ENCODE measurements at regions not wholly inside any gene's neighbourhood (a gene's known extent, or its start where the extent isn't known, plus 50 kb on each side); places are given as distances from the start of the nearest gene placed in this dataset.
"Not testable (repeated sequence)": the region's sequence is repeated elsewhere in the genome, so short reads cannot be mapped to it uniquely, and the experiment has no call there.

GRCh38 chr4:128428397-128428796 is 140.8 kb upstream of the PGRMC2 start:
- H3K9me3 Mint-ChIP-seq (ENCODE audit: low read depth) = peaks cover 15% of the 10 kb centered on the region
- no peak for DNase-seq (ENCODE audit: low spot score)
- TF ChIP-seq, protein P1, sequence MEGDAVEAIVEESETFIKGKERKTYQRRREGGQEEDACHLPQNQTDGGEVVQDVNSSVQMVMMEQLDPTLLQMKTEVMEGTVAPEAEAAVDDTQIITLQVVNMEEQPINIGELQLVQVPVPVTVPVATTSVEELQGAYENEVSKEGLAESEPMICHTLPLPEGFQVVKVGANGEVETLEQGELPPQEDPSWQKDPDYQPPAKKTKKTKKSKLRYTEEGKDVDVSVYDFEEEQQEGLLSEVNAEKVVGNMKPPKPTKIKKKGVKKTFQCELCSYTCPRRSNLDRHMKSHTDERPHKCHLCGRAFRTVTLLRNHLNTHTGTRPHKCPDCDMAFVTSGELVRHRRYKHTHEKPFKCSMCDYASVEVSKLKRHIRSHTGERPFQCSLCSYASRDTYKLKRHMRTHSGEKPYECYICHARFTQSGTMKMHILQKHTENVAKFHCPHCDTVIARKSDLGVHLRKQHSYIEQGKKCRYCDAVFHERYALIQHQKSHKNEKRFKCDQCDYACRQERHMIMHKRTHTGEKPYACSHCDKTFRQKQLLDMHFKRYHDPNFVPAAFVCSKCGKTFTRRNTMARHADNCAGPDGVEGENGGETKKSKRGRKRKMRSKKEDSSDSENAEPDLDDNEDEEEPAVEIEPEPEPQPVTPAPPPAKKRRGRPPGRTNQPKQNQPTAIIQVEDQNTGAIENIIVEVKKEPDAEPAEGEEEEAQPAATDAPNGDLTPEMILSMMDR (IDR thresholded peaks at IDR 0.05) = no peak
- peaks cover 32% of the 10 kb centered on the region for H3K4me1 Mint-ChIP-seq (ENCODE audit: low read depth)
- peaks cover 4% of the 10 kb centered on the region for H3K36me3 Mint-ChIP-seq (ENCODE audit: low read depth)
- H3K4me3 Mint-ChIP-seq (ENCODE audit: unreplicated experiment) = peak overlapping the region; percentile 38
- H3K27ac Mint-ChIP-seq (ENCODE audit: unreplicated experiment) = peak overlapping the region; percentile 71
- no peaks in the 10 kb centered on the region for H3K27me3 Mint-ChIP-seq (ENCODE audit: low read depth)

DNA sequence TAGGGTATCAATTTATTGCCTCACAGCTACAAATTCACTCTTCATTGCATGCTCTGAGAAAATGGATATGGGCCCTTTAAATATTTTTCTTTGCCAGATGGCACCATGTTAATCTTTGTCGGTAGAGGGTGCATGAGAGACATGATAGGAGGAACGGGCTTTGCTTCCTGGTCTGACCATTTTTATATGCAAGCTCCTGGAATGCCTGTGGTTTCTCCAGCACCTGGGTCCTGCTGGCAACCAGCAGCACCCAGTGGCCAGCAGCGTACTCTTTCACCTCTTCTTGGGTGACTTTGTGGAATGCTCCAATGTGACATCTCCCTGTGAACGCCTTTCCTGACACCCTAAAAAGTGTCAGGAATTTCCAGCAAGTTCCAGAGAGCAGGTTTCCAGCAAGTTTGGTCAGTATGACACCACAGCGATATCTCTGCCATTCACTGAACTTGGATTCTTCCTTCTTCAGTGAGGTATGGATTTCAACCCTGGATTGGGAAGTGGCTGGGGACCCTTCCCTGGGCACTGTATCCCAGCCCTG is 140.3 kb upstream of the PGRMC2 start:
- H3K9me3 Mint-ChIP-seq (ENCODE audit: low read depth) = peaks cover 15% of the 10 kb centered on the region
- peaks cover 4% of the 10 kb centered on the region for H3K36me3 Mint-ChIP-seq (ENCODE audit: low read depth)
- H3K4me1 Mint-ChIP-seq (ENCODE audit: low read depth) = peaks cover 32% of the 10 kb centered on the region
- H3K27me3 Mint-ChIP-seq (ENCODE audit: low read depth) = no peaks in the 10 kb centered on the region
- DNase-seq (ENCODE audit: low spot score) = no peak
- TF ChIP-seq, protein P1 (IDR thresholded peaks at IDR 0.05) = peak; percentile 80
- peak overlapping the region; percentile 71 for H3K27ac Mint-ChIP-seq (ENCODE audit: unreplicated experiment)
- peak overlapping the region; percentile 40 for H3K4me3 Mint-ChIP-seq (ENCODE audit: unreplicated experiment)

- no peaks in the 10 kb centered on the region for H3K27me3 Mint-ChIP-seq (ENCODE audit: low read depth)
- no peak for DNase-seq (ENCODE audit: low spot score)
- TF ChIP-seq, protein P1 (IDR thresholded peaks at IDR 0.05) = no peak
These were observed 137.2 kb upstream of the PGRMC2 start for GRCh38 chr4:128424527-128425497.

DNA sequence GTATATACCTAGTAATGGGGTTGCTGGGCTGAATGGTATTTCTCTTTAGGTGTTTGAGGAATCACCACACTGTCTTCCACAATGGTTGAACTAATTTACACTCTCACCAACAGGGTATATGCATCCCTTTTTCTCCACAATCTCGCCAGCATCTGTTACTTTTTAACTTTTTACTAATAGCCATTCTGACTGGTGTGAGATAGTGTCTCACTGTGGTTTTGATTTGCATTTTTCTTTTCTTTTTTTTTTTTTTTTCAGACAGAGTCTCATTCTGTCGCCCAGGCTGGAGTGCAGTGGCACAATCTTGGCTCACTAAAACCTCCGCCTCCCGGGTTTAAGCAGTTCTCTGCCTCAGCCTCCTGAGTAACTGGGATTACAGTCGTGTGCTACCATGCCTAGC is 134.7 kb upstream of the PGRMC2 start:
- Mint-ChIP-seq H3K4me1 (ENCODE audit: low read depth) (peaks cover 31% of the 10 kb centered on the region), H3K27ac (ENCODE audit: unreplicated experiment) (peak overlapping the region; percentile 22)
- H3K4me3 Mint-ChIP-seq (ENCODE audit: unreplicated experiment); H3K9me3 Mint-ChIP-seq (ENCODE audit: low read depth); H3K36me3 Mint-ChIP-seq (ENCODE audit: low read depth); DNase-seq (ENCODE audit: low spot score); H3K27me3 Mint-ChIP-seq (ENCODE audit: low read depth): not testable (repeated sequence)

More at GRCh38 chr4:128424527-128425497, 137.2 kb upstream of the PGRMC2 start:
- Mint-ChIP-seq H3K27ac (ENCODE audit: unreplicated experiment) (peak overlapping the region; percentile 64), H3K36me3 (ENCODE audit: low read depth) (peaks cover 3% of the 10 kb centered on the region), H3K4me3 (ENCODE audit: unreplicated experiment) (no peak overlapping the region), H3K4me1 (ENCODE audit: low read depth) (peaks cover 38% of the 10 kb centered on the region), H3K9me3 (ENCODE audit: low read depth) (peaks cover 9% of the 10 kb centered on the region)

- peaks cover 20% of the 10 kb centered on the region for H3K9me3 Mint-ChIP-seq (ENCODE audit: low read depth)
- H3K4me3 Mint-ChIP-seq (ENCODE audit: unreplicated experiment) = peak overlapping the region; percentile 56
- H3K27me3 Mint-ChIP-seq (ENCODE audit: low read depth) = no peaks in the 10 kb centered on the region
- no peak for DNase-seq (ENCODE audit: low spot score)
- H3K27ac Mint-ChIP-seq (ENCODE audit: unreplicated experiment) = peak overlapping the region; percentile 19
- H3K36me3 Mint-ChIP-seq (ENCODE audit: low read depth) = peaks cover 6% of the 10 kb centered on the region
- peaks cover 12% of the 10 kb centered on the region for H3K4me1 Mint-ChIP-seq (ENCODE audit: low read depth)
- TF ChIP-seq, protein P1 (IDR thresholded peaks at IDR 0.05) = no peak
These were observed 129.3 kb upstream of the PGRMC2 start for GRCh38 chr4:128416921-128417320.
